Fibroblast of skin of left biceps (primary cell): ENCODE measurements at regions not wholly inside any gene's neighbourhood (a gene's known extent, or its start where the extent isn't known, plus 50 kb on each side); places are given as distances from the start of the nearest gene placed in this dataset.

ENCODE experiments used
- DNase-seq, 2 experiments: peaks; one replicate each; pipeline ENCODE4 v3.0.0-alpha.2; 2013; ENCODE audit warnings: low read depth in 2 of 2

GRCh38 chr18:39701839-39702238 lies 2136.2 kb upstream of the CELF4 start:
- no peak for DNase-seq

GRCh38 chr18:39701055-39701783 lies 2135.6 kb upstream of the CELF4 start:
- no peak for DNase-seq

- no peak for DNase-seq
These were observed 2133.9 kb upstream of the CELF4 start for GRCh38 chr18:39699340-39699964.

- no peak for DNase-seq
These were observed 2132.8 kb upstream of the CELF4 start for GRCh38 chr18:39698436-39698835.

GRCh38 chr18:39693359-39693758 lies 2127.8 kb upstream of the CELF4 start:
- no peak for DNase-seq

- no peak for DNase-seq
These were observed 2126.9 kb upstream of the CELF4 start for GRCh38 chr18:39692367-39693015.

- DNase-seq, result no peak
These were observed 2119.8 kb upstream of the CELF4 start for GRCh38 chr18:39685303-39685902.

GRCh38 chr18:39681061-39681460 lies 2115.5 kb upstream of the CELF4 start:
- DNase-seq, result no peak

GRCh38 chr18:39675906-39676305 lies 2110.3 kb upstream of the CELF4 start:
- no peak for DNase-seq

- peak in 1 of 2 experiments; percentile 13 for DNase-seq
These were observed 2109.8 kb upstream of the CELF4 start for GRCh38 chr18:39675368-39675767.

GRCh38 chr18:39672171-39672570 lies 2106.6 kb upstream of the CELF4 start:
- DNase-seq, result no peak

- no peak for DNase-seq
These were observed 2102.3 kb upstream of the CELF4 start for GRCh38 chr18:39667905-39668304.

- no peak for DNase-seq
These were observed 2100.9 kb upstream of the CELF4 start for GRCh38 chr18:39666541-39666940.

GRCh38 chr18:39661856-39662366 lies 2096.3 kb upstream of the CELF4 start:
- no peak for DNase-seq

- no peak for DNase-seq
These were observed 2094.5 kb upstream of the CELF4 start for GRCh38 chr18:39660141-39660540.

GRCh38 chr18:39655341-39655740 lies 2089.7 kb upstream of the CELF4 start:
- DNase-seq, result no peak

- DNase-seq, result no peak
These were observed 2087.6 kb upstream of the CELF4 start for GRCh38 chr18:39653221-39653620.

- DNase-seq, result no peak
These were observed 2083.0 kb upstream of the CELF4 start for GRCh38 chr18:39648616-39649015.

GRCh38 chr18:39647627-39648534 lies 2082.3 kb upstream of the CELF4 start:
- peak; percentile 66 to 68 for DNase-seq

- no peak for DNase-seq
These were observed 2072.6 kb upstream of the CELF4 start for GRCh38 chr18:39638224-39638623.

GRCh38 chr18:39636931-39637330 lies 2071.3 kb upstream of the CELF4 start:
- no peak for DNase-seq
